ENCODE measurements at regions not wholly inside any gene's neighbourhood (a gene's known extent, or its start where the extent isn't known, plus 50 kb on each side); places are given as distances from the start of the nearest gene placed in this dataset.

GRCh38 chr21:28439251-28439650 is 553.4 kb downstream of the LTN1 start:
- TF ChIP-seq POLR2A (IDR thresholded peaks at IDR 0.05; ENCODE audit: low read length) (no peak), GATA1 (IDR thresholded peaks at IDR 0.05; ENCODE audit: low read depth, low read length) (no peak)
